NCI-H187 (cell line): ENCODE measurements at regions not wholly inside any gene's neighbourhood (a gene's known extent, or its start where the extent isn't known, plus 50 kb on each side); places are given as distances from the start of the nearest gene placed in this dataset.
"Not testable (repeated sequence)": the region's sequence is repeated elsewhere in the genome, so short reads cannot be mapped to it uniquely, and the experiment has no call there.

Experiments used
- DNase-seq, 2 experiments: peaks; one replicate each; lab custom pipeline; 2025; lab: John Stamatoyannopoulos, UW

DNA sequence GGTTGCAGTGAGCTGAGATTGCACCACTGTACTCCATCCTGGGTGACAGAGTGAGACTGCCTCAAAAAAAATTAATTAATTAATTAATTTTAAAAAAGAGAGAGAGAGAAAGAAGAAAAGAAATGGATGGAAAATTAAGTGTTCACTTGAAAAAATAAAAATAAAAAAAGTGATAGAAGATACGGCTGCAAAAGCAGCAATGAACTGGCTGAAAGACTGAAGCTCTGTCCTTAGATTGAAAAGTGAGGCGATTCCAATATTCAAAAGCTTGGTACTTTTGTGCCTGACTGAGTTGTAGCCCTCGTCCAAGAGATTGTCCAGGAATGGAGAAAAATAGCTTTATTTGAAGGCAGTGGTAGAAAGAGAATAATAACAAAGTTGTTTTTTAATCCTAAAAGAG lies 154.6 kb downstream of the ADSS2 start:
- DNase-seq, result no peak

GRCh38 chr1:244297616-244298015 lies 154.1 kb downstream of the ADSS2 start:
- DNase-seq, result no peak

GRCh38 chr1:244300029-244300375 lies 151.7 kb downstream of the ADSS2 start:
- not testable (repeated sequence) for DNase-seq

DNA sequence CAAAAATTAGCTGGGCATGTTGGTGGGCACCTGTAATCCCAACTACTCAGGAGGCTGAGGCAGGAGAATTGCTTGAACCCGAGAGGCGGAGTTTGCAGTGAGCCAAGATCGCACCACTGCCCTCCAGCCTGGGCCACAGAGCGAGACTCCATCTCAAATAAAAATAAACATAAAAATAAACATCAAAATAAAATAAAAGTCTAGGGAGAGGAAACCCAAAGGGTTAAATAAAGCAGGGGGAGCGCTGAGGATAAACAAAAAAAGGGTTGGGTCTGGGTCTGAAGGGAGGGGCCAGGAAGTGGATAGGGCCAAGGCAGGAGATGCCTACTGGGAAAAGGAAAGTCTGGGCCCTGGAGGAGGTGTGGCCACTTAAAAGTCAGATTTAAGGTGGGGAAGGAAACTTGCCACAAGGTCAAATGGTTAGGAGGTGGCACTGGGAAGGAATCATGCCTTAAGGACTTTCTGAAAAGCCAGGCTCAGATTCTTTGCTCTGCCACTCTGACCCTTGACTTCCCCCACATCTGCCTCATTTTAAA lies 150.0 kb downstream of the ADSS2 start:
- DNase-seq, result no peak

- DNase-seq, result no peak
These were observed 148.7 kb downstream of the ADSS2 start for GRCh38 chr1:244302876-244303609.

DNA sequence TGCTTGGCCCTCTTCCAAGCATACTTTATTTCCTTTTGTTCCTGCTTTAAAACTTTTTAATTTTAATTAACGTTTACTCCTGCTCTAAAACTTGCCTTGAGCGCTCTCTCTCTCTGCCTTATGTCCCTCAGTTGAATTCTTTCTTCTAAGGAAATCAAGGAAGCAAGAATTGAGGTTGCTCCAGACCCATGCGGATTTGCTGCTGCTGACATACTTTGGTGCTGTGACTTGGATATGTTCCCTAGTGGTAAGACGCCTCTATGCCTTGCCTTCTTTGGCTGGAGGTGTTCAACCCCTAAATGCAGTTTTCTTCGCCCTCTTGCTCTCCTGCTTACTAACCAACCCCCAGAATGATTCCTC lies 148.1 kb downstream of the ADSS2 start:
- no peak for DNase-seq

DNA sequence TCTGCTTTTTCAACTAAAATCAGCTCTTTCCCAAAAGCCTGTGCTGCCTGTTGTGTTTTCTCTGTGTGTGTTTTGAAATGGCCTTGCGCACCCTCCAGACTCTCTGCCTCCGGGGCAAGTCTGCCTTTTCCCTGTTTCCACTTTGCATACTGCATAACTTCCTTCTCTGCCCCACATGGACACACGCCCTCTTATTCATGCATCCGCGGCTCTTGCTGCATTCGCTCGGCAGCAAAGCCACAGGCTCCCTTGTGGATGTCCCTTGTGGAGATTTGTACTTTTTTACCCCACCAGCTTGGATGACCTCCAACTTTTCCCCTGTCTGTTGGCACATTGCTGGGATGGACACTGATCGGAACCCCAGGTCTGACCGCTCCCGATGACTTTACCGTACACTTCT lies 147.6 kb downstream of the ADSS2 start:
- no peak for DNase-seq

GRCh38 chr1:244304656-244305055 lies 147.1 kb downstream of the ADSS2 start:
- DNase-seq, result no peak

GRCh38 chr1:244305776-244306341 lies 145.8 kb downstream of the ADSS2 start:
- DNase-seq, result no peak

DNA sequence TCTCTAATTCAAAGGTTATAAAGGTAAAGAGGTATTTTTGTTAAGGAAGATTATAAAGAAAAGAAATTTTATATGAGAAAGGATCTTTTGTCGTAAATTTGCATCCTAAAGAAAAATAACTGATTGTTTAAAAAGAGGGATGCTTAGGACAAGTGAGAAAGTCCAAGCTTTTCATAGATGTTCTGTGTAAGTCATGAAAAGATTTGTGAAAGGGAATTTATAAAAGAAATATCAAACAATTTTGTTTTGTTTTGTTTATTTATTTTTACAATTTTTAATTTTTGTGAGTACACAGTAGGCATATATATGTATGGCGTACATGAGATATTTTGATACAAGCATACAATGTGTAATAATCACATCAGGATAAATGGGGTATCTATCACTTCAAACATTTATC lies 145.2 kb downstream of the ADSS2 start:
- DNase-seq, result no peak

- not testable (repeated sequence) for DNase-seq
These were observed 142.5 kb downstream of the ADSS2 start for GRCh38 chr1:244309191-244309590.

- no peak for DNase-seq
These were observed 139.8 kb downstream of the ADSS2 start for GRCh38 chr1:244311784-244312532.

GRCh38 chr1:244313346-244313745 lies 138.4 kb downstream of the ADSS2 start:
- DNase-seq, result no peak

DNA sequence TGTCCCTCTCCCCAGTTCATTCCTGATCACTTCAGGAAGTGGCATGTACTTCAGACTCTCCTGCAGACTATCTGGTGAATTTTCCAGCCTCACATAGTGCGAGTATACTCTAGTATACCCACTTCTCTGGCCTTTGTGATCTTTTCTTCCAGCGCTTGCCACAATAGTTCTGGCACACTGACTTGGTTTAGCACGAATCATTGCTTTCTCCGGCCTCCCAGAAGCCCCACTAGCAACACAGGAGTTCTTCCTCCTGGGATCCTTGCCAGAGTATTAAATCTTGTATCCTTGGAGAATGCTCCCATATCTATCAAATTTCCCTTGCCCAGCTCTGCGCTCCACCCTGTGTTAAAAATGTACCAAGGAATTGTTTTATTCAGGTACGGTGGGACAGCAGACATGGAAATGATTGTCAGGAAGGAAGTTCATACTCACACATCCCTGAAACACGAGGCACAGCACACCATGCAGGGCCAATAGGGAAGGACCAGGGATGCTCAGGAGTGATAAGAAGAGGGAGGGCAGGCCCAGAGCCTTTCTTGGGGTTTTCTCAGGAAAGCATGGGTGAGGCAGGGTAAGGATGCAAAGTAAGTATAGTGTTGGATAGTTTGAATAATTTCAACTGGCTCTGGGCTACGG lies 136.7 kb downstream of the ADSS2 start:
- DNase-seq, result no peak

- no peak for DNase-seq
These were observed 135.7 kb downstream of the ADSS2 start for GRCh38 chr1:244315996-244316395.

- DNase-seq, result no peak
These were observed 135.3 kb downstream of the ADSS2 start for GRCh38 chr1:244316407-244316806.

DNA sequence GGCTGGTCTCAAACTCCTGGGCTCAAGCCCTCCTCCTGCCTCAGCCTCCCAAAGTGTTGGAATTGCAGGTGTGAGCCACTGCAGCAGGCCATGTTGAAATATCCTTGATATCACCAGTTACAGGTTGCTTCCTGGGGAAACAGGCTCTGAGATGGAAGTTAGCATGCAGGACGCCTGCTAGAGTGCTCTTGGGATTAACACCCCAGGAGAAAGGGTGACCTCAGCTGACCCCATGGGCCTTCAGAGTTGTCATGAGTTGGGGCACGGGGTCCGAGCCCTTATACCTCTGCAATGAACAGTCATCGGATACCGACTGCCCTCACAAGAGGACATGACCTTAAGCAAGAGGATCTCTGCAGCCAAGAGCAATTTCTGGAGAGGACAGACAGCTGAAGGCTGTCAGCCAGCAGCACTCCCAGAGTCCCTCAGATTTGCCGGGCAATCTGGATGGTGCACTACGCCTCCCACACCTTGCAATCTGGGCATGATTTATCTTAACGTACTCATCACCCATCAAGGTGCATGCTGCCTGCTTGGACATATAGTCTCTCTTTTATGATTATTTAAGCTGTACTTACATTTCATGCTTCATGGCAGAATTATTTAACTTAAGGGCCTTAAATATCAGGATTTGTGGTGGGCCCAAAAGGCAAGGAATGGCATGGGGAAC lies 134.6 kb downstream of the ADSS2 start:
- no peak for DNase-seq

DNA sequence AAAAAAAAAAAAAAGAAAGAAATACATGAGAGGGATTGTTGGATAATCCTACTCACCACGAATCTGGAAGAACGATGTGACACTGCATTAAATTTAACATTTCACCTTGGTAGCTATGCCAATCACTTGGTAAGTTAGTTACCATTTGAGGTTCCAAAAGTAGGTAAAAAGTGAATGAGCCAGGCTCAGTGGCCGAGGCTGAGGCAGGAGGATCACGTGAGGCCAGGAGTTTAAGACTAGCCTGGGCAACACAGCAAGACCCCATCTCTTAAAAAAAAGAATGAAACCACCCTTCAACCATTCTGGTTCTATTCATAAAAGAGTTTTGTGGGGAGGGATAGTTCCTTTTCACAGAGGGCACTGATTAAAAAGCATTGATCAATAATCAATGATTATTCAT lies 133.6 kb downstream of the ADSS2 start:
- DNase-seq, result no peak

DNA sequence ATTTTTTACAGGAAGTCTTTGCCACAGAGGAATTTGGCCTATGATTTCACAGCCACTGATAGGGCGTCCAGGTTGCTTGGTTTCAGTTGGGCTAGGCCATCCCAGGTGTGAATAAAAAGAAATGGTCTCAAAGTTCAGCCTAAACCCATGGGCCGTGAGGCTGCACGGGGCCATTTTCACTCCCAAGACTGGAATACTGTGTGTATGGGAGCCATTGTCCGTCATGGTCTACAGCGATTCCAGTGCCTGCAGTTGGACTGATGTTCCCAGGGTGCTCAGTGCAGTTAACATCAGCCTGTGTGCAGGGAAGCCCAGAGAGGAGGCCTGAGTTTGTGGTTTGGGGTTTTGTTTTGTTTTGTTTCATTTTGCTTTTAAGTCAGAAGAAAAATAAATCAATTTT lies 133.2 kb downstream of the ADSS2 start:
- no peak for DNase-seq

- no peak for DNase-seq
These were observed 132.2 kb downstream of the ADSS2 start for GRCh38 chr1:244319283-244320132.

DNA sequence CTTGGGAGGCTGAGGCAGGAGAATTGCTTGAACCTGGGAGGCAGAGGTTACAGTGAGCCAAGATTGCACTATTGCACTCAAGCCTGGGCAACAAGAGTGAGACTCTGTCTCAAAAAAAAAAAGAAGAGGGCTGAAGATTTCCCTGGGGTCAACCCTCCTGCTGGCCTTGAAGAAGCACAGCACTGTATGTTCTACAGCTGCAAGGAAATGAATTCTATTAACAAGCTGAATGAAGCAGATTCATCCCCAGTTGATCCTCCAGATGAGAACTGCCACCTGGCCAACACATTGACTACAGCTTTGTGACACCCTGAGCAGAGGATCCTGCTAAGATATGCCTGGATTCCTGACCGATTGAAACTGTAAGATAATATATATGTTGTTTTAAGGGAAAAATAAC lies 129.5 kb downstream of the ADSS2 start:
- no peak for DNase-seq
